ENCODE measurements at regions not wholly inside any gene's neighbourhood (a gene's known extent, or its start where the extent isn't known, plus 50 kb on each side); places are given as distances from the start of the nearest gene placed in this dataset.

- Histone ChIP-seq H3K27ac (ENCODE audit: low read length, poor library complexity, severe bottlenecking) (no peak overlapping the region), H3K4me1 (ENCODE audit: control insufficient read depth, insufficient read depth, low read depth, low read length) (no peaks in the 10 kb centered on the region), H3K9ac (ENCODE audit: low read length) (no peak overlapping the region), H3K4me2 (ENCODE audit: low read length, poor library complexity, severe bottlenecking) (no peak overlapping the region), H2BK5ac (ENCODE audit: low read depth, low read length, poor library complexity, severe bottlenecking) (no peak overlapping the region), H4K91ac (ENCODE audit: low read length) (no peak overlapping the region), H3K23ac (ENCODE audit: low read length in 2 of 2) (no peak overlapping the region), H2AFZ (ENCODE audit: low read depth, low read length) (no peak overlapping the region), H3K14ac (ENCODE audit: low read length in 2 of 2) (no peak overlapping the region), H3K4me3 (ENCODE audit: insufficient read depth in 1 of 2, low read depth in 1 of 2, low read length in 2 of 2) (no peak overlapping the region), H2BK12ac (ENCODE audit: low read length in 2 of 2) (no peak overlapping the region), H2BK15ac (ENCODE audit: low read depth, poor library complexity, severe bottlenecking) (no peak overlapping the region), H3K79me1 (replicated peaks; ENCODE audit: low read length, poor library complexity, severe bottlenecking) (no peaks in the 10 kb centered on the region), H2AK5ac (ENCODE audit: low read length, severe bottlenecking) (no peak overlapping the region), H3K27me3 (ENCODE audit: control insufficient read depth in 1 of 2, insufficient read depth in 1 of 2, low read length in 2 of 2) (no peaks in the 10 kb centered on the region), H3K18ac (ENCODE audit: low read depth in 1 of 2, low read length in 2 of 2) (no peak overlapping the region), H3K36me3 (ENCODE audit: control insufficient read depth in 1 of 2, insufficient read depth in 2 of 2, low read depth in 1 of 2, low read length in 2 of 2) (no peaks in the 10 kb centered on the region), H3K4ac (ENCODE audit: low read depth in 1 of 2, low read length in 2 of 2) (no peak overlapping the region), H2BK120ac (ENCODE audit: low read depth, low read length) (no peak overlapping the region), H4K8ac (ENCODE audit: low read length) (no peak overlapping the region), H3K9me3 (ENCODE audit: control insufficient read depth, low read length) (no peaks in the 10 kb centered on the region)
- DNase-seq = no peak
- no CpG with 5 or more reads among the region's 1 CpG for WGBS
Measured at GRCh38 chr9:29394855-29395254, 1821.6 kb upstream of the C9orf72 start.

- no peaks in the 10 kb centered on the region for H3K36me3 ChIP-seq (ENCODE audit: control insufficient read depth in 1 of 2, insufficient read depth in 2 of 2, low read depth in 1 of 2, low read length in 2 of 2)
- no peak overlapping the region for H3K27ac ChIP-seq (ENCODE audit: low read length, poor library complexity, severe bottlenecking)
- H3K14ac ChIP-seq (ENCODE audit: low read length in 2 of 2) = no peak overlapping the region
- no peak overlapping the region for H2AK5ac ChIP-seq (ENCODE audit: low read length, severe bottlenecking)
- DNase-seq = no peak
- no peak overlapping the region for H2BK12ac ChIP-seq (ENCODE audit: low read length in 2 of 2)
- no peak overlapping the region for H2AFZ ChIP-seq (ENCODE audit: low read depth, low read length)
- no peak overlapping the region for H3K9ac ChIP-seq (ENCODE audit: low read length)
- no peaks in the 10 kb centered on the region for H3K27me3 ChIP-seq (ENCODE audit: control insufficient read depth in 1 of 2, insufficient read depth in 1 of 2, low read length in 2 of 2)
- H2BK5ac ChIP-seq (ENCODE audit: low read depth, low read length, poor library complexity, severe bottlenecking) = no peak overlapping the region
- H4K91ac ChIP-seq (ENCODE audit: low read length) = no peak overlapping the region
- no CpG with 5 or more reads among the region's 3 CpGs for WGBS
- no peak overlapping the region for H3K4me2 ChIP-seq (ENCODE audit: low read length, poor library complexity, severe bottlenecking)
- H2BK120ac ChIP-seq (ENCODE audit: low read depth, low read length) = no peak overlapping the region
- no peak overlapping the region for H3K23ac ChIP-seq (ENCODE audit: low read length in 2 of 2)
- H3K4ac ChIP-seq (ENCODE audit: low read depth in 1 of 2, low read length in 2 of 2) = no peak overlapping the region
- H3K4me1 ChIP-seq (ENCODE audit: control insufficient read depth, insufficient read depth, low read depth, low read length) = no peaks in the 10 kb centered on the region
- no peak overlapping the region for H4K8ac ChIP-seq (ENCODE audit: low read length)
- H3K79me1 ChIP-seq (replicated peaks; ENCODE audit: low read length, poor library complexity, severe bottlenecking) = no peaks in the 10 kb centered on the region
- H3K9me3 ChIP-seq (ENCODE audit: control insufficient read depth, low read length) = no peaks in the 10 kb centered on the region
- H2BK15ac ChIP-seq (ENCODE audit: low read depth, poor library complexity, severe bottlenecking) = no peak overlapping the region
- H3K18ac ChIP-seq (ENCODE audit: low read depth in 1 of 2, low read length in 2 of 2) = no peak overlapping the region
- H3K4me3 ChIP-seq (ENCODE audit: insufficient read depth in 1 of 2, low read depth in 1 of 2, low read length in 2 of 2) = no peak overlapping the region
Measured at GRCh38 chr9:29397148-29397547, 1823.9 kb upstream of the C9orf72 start.

- Histone ChIP-seq H3K4me2 (ENCODE audit: low read length, poor library complexity, severe bottlenecking) (no peak overlapping the region), H2BK15ac (ENCODE audit: low read depth, poor library complexity, severe bottlenecking) (no peak overlapping the region), H4K91ac (ENCODE audit: low read length) (no peak overlapping the region), H2BK5ac (ENCODE audit: low read depth, low read length, poor library complexity, severe bottlenecking) (no peak overlapping the region), H3K27ac (ENCODE audit: low read length, poor library complexity, severe bottlenecking) (no peak overlapping the region), H3K9me3 (ENCODE audit: control insufficient read depth, low read length) (no peaks in the 10 kb centered on the region), H3K23ac (ENCODE audit: low read length in 2 of 2) (no peak overlapping the region), H3K79me1 (replicated peaks; ENCODE audit: low read length, poor library complexity, severe bottlenecking) (no peaks in the 10 kb centered on the region), H3K36me3 (ENCODE audit: control insufficient read depth in 1 of 2, insufficient read depth in 2 of 2, low read depth in 1 of 2, low read length in 2 of 2) (no peaks in the 10 kb centered on the region), H3K4me3 (ENCODE audit: insufficient read depth in 1 of 2, low read depth in 1 of 2, low read length in 2 of 2) (no peak overlapping the region), H2AFZ (ENCODE audit: low read depth, low read length) (no peak overlapping the region), H3K4me1 (ENCODE audit: control insufficient read depth, insufficient read depth, low read depth, low read length) (no peaks in the 10 kb centered on the region), H2AK5ac (ENCODE audit: low read length, severe bottlenecking) (no peak overlapping the region), H2BK12ac (ENCODE audit: low read length in 2 of 2) (no peak overlapping the region), H3K18ac (ENCODE audit: low read depth in 1 of 2, low read length in 2 of 2) (no peak overlapping the region), H3K14ac (ENCODE audit: low read length in 2 of 2) (no peak overlapping the region), H3K27me3 (ENCODE audit: control insufficient read depth in 1 of 2, insufficient read depth in 1 of 2, low read length in 2 of 2) (no peaks in the 10 kb centered on the region), H3K9ac (ENCODE audit: low read length) (no peak overlapping the region), H3K4ac (ENCODE audit: low read depth in 1 of 2, low read length in 2 of 2) (no peak overlapping the region), H4K8ac (ENCODE audit: low read length) (no peak overlapping the region), H2BK120ac (ENCODE audit: low read depth, low read length) (no peak overlapping the region)
- 100% methylated on average over 1 of the region's 2 CpGs for WGBS
- no peak for DNase-seq
Measured at GRCh38 chr9:29416204-29416603, 1842.9 kb upstream of the C9orf72 start.

GRCh38 chr9:29422438-29422837, 1849.2 kb upstream of the C9orf72 start:
- Histone ChIP-seq H3K36me3 (ENCODE audit: control insufficient read depth in 1 of 2, insufficient read depth in 2 of 2, low read depth in 1 of 2, low read length in 2 of 2) (no peaks in the 10 kb centered on the region), H4K8ac (ENCODE audit: low read length) (no peak overlapping the region), H3K23ac (ENCODE audit: low read length in 2 of 2) (no peak overlapping the region), H3K14ac (ENCODE audit: low read length in 2 of 2) (no peak overlapping the region), H3K79me1 (replicated peaks; ENCODE audit: low read length, poor library complexity, severe bottlenecking) (no peaks in the 10 kb centered on the region), H2AK5ac (ENCODE audit: low read length, severe bottlenecking) (no peak overlapping the region), H2BK120ac (ENCODE audit: low read depth, low read length) (no peak overlapping the region), H3K4me1 (ENCODE audit: control insufficient read depth, insufficient read depth, low read depth, low read length) (no peaks in the 10 kb centered on the region), H2BK5ac (ENCODE audit: low read depth, low read length, poor library complexity, severe bottlenecking) (no peak overlapping the region), H3K9me3 (ENCODE audit: control insufficient read depth, low read length) (no peaks in the 10 kb centered on the region), H3K4me2 (ENCODE audit: low read length, poor library complexity, severe bottlenecking) (no peak overlapping the region), H2BK12ac (ENCODE audit: low read length in 2 of 2) (no peak overlapping the region), H4K91ac (ENCODE audit: low read length) (no peak overlapping the region), H3K27me3 (ENCODE audit: control insufficient read depth in 1 of 2, insufficient read depth in 1 of 2, low read length in 2 of 2) (no peaks in the 10 kb centered on the region), H3K4ac (ENCODE audit: low read depth in 1 of 2, low read length in 2 of 2) (no peak overlapping the region), H3K4me3 (ENCODE audit: insufficient read depth in 1 of 2, low read depth in 1 of 2, low read length in 2 of 2) (no peak overlapping the region), H3K18ac (ENCODE audit: low read depth in 1 of 2, low read length in 2 of 2) (no peak overlapping the region), H3K9ac (ENCODE audit: low read length) (no peak overlapping the region), H3K27ac (ENCODE audit: low read length, poor library complexity, severe bottlenecking) (no peak overlapping the region), H2BK15ac (ENCODE audit: low read depth, poor library complexity, severe bottlenecking) (no peak overlapping the region), H2AFZ (ENCODE audit: low read depth, low read length) (no peak overlapping the region)
- WGBS = 77% methylated on average over 3 of the region's 3 CpGs
- no peak for DNase-seq
